Fibroblast of the aortic adventitia (primary cell): ENCODE measurements at regions not wholly inside any gene's neighbourhood (a gene's known extent, or its start where the extent isn't known, plus 50 kb on each side); places are given as distances from the start of the nearest gene placed in this dataset. TPM values are rescaled to one million over a fixed set of nuclear protein-coding genes. Genes with fewer than 3 reads are reported as not detected.

ENCODE experiments used
- DNase-seq: peaks from one replicate; pipeline ENCODE4 v3.0.0-alpha.2; 2010; ENCODE audit warnings: low read depth
- H3K4me3 ChIP-seq: 2 replicates; pipeline ENCODE4 v1.5.1; 2011; ENCODE audit warnings: low read depth, mild to moderate bottlenecking, control low read depth, low read length, moderate library complexity
- CTCF ChIP-seq: IDR thresholded peaks from 2 replicates; pipeline ENCODE4 v1.5.1; 2011; ENCODE audit warnings: mild to moderate bottlenecking, low read length, control low read depth, inconsistent platforms; ENCODE audit not compliant: insufficient read depth
- small RNA-seq: library from RNA; depleted of rRNA; stranded (forward); fragments of <200 nt; gene quantifications from one replicate; pipeline ENCODE3, GENCODE V24; 2012

DNA sequence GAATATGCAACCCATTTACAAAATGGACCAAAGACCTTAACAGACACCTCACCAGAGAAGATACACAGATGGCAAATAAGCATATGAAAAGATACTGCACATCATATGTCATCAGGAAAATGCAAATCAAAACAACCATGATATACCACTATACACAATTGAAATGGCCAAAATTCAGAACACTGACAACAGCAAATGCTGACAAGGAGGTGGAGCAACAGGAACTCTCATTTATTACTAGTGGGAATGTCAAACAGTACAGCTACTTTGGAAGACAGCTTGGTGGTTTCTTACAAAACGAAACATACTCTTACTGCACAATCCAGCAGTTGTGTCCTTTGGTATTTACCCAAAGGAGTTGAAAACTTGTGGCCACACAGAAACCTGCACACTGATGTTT is 50.0 kb upstream of the PCGF5 start:
- TF ChIP-seq CTCF = no peak
- H3K4me3 ChIP-seq = no peak overlapping the region
- DNase-seq = no peak

Small RNAs in the stretch of these regions (small RNA-seq; reads per million reads assigned to genes)
- not detected for gene AL365434.2
